NAMALWA (cell line): ENCODE measurements at regions not wholly inside any gene's neighbourhood (a gene's known extent, or its start where the extent isn't known, plus 50 kb on each side); places are given as distances from the start of the nearest gene placed in this dataset.
"Not testable (repeated sequence)": the region's sequence is repeated elsewhere in the genome, so short reads cannot be mapped to it uniquely, and the experiment has no call there.

Experiments used
- DNase-seq: peaks from one replicate; pipeline ENCODE4 v3.0.0-alpha.2; 2015; ENCODE audit warnings: low spot score

DNA sequence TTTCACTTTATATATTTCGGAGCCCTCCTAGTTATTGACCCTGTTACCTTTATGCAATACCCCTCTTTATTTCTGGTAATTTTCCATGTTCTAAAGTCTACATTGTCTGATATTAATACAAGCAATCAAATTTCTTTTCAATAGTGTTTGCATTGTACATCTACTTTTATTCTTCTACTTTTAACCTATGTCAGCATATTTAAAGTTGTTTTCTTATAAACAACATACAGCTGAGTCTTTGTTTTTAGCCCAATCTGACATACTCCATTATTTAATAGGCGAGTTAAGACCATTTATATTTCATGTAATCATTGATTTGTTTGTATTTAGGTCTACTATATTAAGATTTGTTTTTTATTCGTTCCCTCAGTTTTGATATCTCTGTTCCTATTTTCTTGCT is 108.5 kb upstream of the SPACA7 start:
- no peak for DNase-seq

DNA sequence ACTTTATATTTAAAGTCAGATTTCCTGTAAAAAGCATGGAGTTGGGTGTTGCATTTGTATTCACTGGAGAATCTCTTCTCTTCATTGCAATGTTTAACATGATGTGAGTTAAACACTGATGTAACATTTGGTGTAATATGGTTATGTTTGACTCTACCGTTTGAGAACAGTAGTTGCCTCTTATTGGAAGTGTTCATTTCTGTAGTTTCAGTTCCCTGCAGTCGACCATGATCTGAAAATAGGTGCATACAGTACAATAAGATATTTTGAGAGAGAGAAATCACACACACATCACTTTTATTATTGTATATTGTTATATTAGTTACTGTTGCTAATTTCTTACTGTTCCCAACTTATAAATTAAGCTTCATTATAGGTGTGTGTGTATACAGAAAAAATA is 105.2 kb upstream of the SPACA7 start:
- no peak for DNase-seq

DNA sequence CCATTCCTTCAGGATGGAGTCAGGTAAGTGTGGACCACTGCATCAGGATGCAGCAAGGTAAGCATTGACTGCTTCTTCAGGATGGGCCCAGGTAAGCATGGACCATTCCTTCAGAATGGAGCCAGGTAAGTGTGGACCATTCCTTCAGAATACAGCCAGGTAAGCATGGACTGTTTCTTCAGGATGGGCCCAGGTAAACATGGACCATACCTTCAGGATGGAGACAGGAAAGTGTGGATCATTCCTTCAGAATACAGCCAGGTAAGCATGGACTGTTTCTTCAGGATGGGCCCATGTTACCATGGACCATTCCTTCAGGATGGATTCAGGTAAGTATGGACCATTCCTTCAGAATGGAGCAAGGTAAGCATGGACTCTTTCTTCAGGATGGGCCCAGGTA is 89.4 kb upstream of the SPACA7 start:
- not testable (repeated sequence) for DNase-seq

DNA sequence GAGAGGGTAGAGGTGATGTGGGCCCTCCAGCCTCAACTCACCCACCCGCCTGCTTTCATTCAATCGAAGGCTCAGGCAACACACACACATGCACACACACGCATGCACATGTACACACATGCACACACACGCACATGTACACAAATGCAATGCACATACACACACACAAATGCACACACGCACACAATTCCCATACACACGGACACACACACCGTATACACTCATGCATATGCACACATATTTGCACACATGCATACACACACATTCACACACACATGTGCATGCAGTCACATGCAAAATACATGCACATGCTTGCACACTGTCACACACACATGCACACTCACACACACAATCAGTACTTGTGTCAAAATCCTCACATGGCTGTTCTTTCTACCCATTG is 55.9 kb upstream of the SPACA7 start:
- no peak for DNase-seq

DNA sequence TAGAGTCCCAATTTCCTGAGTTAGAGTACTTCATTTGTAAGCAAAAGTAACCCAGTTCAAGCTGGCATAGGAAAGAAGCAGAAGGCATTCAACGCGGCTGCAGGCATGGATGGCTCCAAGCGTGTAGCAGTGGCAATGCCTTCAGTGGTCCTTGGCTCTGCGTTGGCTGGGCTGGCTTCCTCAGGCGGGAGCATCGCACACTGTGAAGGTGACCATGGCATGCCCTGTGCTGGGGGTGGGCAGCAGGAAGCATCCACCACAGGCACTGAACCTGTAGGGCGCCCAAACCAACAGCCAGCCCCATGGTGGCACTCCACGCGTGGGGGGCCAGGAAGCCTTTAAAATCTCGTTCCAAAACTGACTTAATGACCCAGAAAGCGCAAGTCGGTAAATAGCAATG is 53.6 kb upstream of the SPACA7 start:
- DNase-seq: no peak

DNA sequence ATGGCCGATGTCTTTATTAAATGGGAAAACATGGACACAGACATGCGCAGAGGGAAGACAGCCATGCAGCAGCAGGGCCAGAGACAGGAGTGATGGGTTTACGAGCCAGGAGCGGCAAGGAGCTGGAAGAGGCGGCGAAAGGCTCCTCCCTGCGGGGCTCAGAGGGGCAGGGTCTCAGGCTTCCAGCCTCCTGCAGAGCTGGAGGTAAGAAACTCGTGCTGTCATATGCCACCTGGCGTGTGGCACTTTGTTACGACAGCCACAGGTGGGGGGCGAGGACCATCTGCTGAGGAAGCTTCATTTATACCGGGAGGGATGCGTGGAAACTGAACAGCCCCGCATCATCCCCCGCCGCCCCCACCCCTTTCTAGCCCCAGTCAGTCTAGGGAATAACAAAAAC is 52.0 kb upstream of the SPACA7 start:
- DNase-seq: no peak

DNA sequence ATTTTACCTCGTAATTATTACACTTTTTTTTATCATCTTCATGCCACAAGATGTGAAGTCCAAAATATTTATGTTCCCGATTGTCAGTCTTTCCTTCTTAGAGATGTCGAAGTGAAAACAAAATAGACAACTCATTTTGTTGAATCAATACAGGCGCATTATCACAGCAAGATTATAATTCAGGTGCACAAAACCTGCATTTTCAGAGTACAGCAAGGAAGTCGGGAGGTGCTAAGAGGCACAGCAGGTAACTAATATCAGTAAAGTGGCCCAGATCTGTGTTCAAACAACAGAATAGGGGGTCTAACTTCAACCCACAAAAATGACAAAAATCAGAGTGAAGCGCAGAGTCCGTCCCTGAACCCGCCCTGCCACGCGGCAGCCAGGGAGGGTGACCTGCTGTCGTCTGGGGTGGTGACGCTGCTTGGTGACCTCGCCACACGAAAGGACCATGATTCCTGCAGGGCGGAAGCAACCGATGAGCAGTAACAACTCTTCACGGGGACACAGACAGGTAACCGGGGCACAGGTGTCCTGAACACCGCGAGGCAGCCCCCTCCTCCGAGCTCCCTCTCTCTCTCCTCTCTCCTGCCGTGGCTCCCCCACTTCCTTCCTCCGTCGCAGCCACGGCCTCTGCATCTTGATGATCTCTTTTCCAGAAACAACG is 50.9 kb upstream of the SPACA7 start:
- DNase-seq: no peak

DNA sequence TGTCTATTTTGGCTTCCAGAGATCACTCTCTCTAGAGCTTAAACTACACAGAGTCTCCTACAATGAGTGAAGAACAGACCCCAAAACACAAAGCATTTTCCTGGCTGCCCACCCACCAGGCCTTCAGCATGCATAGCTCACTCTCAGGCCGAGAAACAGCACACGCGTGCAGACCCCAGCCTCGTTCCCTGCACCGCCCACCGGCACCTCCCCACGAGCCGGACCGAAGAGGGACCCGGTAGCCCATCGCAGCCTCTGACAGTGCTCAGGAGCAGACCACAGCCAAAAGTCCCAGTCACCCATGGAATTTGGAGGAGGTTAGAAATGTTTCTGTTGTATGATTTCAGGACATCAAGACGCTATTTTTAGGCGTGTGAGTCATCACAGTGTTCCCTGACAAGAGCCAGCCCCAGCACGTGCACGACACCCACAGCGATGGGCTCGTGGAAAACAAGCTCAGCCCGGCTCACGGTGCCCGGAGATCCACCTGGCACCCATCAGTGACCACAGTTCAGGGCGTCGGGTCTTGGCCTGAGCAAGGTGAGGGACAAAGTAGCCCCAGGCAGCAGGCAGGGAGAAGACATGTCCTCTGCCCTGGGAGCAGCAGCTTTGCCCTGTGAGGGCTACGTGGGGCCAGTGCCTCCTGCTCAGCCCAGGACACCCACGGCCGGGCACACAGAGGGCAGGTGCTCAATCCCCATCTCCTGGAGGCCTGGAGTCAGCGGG is 50.1 kb upstream of the SPACA7 start:
- no peak for DNase-seq
